ENCODE measurements at regions not wholly inside any gene's neighbourhood (a gene's known extent, or its start where the extent isn't known, plus 50 kb on each side); places are given as distances from the start of the nearest gene placed in this dataset.

DNA sequence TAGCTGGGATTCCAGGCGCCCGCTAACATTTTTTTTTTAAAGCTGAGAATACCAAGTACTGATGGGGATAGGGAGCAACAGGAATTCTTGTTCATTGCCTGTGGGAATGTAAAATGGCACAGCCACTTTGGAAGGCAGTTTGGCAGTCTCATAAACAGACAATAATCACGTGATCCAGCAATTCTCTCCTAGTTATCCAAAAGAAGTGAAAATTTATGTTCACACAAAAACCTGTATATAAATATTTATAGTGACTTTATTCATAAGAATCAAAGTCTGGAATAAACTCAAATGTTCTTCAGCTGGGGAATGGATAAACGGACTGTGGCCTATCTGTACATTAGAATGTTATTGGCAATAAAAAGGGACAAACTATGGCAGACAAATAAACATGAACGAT, 72.5 kb upstream of the NEO1 start:
- TF ChIP-seq, protein P1, sequence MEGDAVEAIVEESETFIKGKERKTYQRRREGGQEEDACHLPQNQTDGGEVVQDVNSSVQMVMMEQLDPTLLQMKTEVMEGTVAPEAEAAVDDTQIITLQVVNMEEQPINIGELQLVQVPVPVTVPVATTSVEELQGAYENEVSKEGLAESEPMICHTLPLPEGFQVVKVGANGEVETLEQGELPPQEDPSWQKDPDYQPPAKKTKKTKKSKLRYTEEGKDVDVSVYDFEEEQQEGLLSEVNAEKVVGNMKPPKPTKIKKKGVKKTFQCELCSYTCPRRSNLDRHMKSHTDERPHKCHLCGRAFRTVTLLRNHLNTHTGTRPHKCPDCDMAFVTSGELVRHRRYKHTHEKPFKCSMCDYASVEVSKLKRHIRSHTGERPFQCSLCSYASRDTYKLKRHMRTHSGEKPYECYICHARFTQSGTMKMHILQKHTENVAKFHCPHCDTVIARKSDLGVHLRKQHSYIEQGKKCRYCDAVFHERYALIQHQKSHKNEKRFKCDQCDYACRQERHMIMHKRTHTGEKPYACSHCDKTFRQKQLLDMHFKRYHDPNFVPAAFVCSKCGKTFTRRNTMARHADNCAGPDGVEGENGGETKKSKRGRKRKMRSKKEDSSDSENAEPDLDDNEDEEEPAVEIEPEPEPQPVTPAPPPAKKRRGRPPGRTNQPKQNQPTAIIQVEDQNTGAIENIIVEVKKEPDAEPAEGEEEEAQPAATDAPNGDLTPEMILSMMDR (IDR thresholded peaks at IDR 0.05; ENCODE audit: low read depth, low read length), result no peak
- H3K4me3 ChIP-seq (replicated peaks in 1 of 2; ENCODE audit: low read depth in 2 of 2, low read length in 2 of 2), result no peak overlapping the region
- DNase-seq (ENCODE audit: low read depth in 2 of 2), result no peak

DNA sequence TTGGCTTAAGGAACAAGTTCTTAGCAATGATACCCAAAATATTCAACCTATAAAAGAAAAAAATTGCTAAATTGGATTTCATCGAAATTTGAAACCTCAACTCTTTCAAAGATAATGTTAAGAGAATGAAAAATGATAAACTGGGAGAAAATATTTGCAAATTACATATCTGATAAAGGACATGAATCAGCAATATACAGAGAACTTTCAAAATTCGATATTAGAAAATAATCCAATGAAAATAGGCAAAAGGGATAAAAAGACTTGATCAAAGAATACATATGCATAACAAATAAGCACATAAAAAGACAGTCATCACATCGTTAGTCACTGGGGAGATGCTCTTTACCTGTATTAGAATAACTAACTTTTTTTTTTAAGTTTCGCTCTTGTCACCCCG, 73.0 kb upstream of the NEO1 start:
- DNase-seq (ENCODE audit: low read depth in 2 of 2), result no peak
- TF ChIP-seq, protein P1 (IDR thresholded peaks at IDR 0.05; ENCODE audit: low read depth, low read length), result no peak
- H3K4me3 ChIP-seq (replicated peaks in 1 of 2; ENCODE audit: low read depth in 2 of 2, low read length in 2 of 2), result no peak overlapping the region

DNA sequence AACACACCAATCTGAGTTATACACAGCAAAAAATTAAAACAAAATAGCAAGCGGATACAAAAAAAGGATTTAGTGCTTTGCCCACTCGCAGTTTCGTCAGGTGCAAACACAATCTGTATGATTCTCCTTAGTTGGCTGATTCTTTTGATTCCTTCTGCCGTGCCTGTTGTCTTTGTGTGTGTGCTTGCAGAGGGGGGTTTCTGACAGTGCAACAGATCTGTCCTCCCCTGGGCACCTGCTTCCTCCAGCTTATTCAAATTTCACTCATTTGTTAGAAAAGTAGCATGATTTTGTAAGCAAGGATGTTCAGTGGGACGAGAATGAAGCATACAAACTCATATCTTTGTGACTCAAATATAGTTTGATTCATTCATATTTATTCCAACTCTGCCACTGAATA, 74.0 kb upstream of the NEO1 start:
- TF ChIP-seq, protein P1 (IDR thresholded peaks at IDR 0.05; ENCODE audit: low read depth, low read length), result no peak
- no peak overlapping the region for H3K4me3 ChIP-seq (replicated peaks in 1 of 2; ENCODE audit: low read depth in 2 of 2, low read length in 2 of 2)
- no peak for DNase-seq (ENCODE audit: low read depth in 2 of 2)

DNA sequence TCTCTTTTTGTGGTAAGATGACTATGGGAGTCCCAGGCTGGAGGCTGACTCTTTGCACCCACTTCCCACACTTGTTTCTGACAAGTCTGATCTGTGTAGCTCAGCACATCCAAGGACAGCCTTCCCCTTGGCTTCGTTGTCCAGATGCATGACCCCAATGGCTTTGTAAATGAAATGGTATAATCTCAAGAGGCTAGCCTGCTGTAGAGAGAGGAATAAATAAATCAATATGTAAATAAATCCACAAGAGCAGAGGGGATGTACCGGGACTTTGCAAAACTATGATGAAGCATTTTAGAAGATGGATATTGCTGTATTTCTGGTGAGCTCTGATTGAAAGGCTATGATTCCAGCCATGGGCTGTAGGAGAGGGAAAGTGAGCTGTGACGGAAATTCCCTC, 79.9 kb upstream of the NEO1 start:
- no peak overlapping the region for H3K4me3 ChIP-seq (replicated peaks in 1 of 2; ENCODE audit: low read depth in 2 of 2, low read length in 2 of 2)
- DNase-seq (ENCODE audit: low read depth in 2 of 2), result no peak
- TF ChIP-seq, protein P1 (IDR thresholded peaks at IDR 0.05; ENCODE audit: low read depth, low read length), result no peak

DNA sequence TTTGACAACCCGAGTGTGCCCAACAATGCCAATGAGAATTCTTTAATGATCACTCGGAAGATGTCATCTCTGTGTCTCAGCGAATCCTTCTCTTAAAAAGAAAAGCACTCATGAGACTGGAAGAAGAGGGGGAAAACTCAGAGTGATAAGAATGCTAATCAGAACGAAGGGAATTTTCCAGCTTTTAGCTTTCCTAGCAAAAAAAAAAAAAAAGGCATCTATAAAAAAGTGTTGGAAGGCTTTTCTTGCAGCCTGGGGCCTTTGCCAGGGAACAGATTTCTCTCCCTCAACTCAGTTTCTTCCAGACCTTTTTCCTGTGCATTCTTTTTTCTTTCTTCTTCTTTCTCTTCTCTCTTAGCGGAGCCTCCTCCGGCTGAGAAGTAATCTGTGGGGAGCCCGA, 80.5 kb upstream of the NEO1 start:
- TF ChIP-seq, protein P1 (IDR thresholded peaks at IDR 0.05; ENCODE audit: low read depth, low read length), result no peak
- peak overlapping the region in 1 of 2 donors; percentile 14 for H3K4me3 ChIP-seq (replicated peaks in 1 of 2; ENCODE audit: low read depth in 2 of 2, low read length in 2 of 2)
- DNase-seq (ENCODE audit: low read depth in 2 of 2), result peak in 1 of 2 donors; percentile 30

DNA sequence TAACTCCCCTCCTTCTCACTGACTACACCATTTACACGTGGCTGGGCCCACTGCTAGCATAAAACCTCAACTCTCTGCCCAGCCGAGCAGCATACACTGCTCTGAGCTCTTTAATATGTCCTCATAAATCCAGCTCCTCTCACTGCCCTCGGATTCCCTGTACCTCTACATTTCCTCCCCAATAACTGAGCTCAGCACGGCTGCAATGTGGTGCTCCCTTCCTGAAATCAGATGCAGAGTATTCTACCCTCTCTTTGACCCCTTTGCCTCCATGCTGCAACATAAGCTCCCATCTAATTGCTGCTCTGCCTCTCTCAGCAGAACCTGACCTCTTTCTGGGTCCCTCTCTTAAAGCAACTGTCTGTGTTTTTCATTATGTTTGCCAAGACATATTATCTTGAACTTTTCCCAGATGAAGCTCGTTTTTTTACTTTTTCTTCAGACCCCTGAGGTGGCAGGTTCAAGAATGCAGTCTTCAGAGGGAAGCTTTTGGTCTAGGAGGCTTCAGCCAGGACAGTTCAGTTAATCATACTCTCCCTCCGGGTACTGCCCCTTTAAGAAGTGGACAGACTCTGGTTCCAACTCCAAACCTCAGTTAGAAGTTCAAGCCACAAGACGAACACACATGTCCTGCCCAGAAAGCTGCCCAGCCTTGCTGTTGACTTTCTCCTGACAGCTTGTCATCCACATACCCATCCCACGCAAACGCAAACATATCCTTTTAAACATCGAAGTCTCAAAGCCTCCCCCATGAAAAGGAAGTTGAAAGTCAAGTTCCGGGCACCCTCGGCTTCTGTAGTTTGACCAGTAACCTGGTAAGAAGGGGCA, 81.1 kb upstream of the NEO1 start:
- TF ChIP-seq, protein P1 (IDR thresholded peaks at IDR 0.05; ENCODE audit: low read depth, low read length), result no peak
- DNase-seq (ENCODE audit: low read depth in 2 of 2), result peak; percentile 6 to 54

More for the DNA sequence above, 81.1 kb upstream of the NEO1 start:
- H3K4me3 ChIP-seq (replicated peaks in 1 of 2; ENCODE audit: low read depth in 2 of 2, low read length in 2 of 2), result peak overlapping the region in 1 of 2 donors; percentile 14
